ENCODE measurements at regions not wholly inside any gene's neighbourhood (a gene's known extent, or its start where the extent isn't known, plus 50 kb on each side); places are given as distances from the start of the nearest gene placed in this dataset.
"Not testable (repeated sequence)": the region's sequence is repeated elsewhere in the genome, so short reads cannot be mapped to it uniquely, and the experiment has no call there.

GRCh38 chrX:47776292-47777006, 60.3 kb upstream of the ZNF81 start:
- DNase-seq (ENCODE audit: low read depth, low spot score) = no peak

DNA sequence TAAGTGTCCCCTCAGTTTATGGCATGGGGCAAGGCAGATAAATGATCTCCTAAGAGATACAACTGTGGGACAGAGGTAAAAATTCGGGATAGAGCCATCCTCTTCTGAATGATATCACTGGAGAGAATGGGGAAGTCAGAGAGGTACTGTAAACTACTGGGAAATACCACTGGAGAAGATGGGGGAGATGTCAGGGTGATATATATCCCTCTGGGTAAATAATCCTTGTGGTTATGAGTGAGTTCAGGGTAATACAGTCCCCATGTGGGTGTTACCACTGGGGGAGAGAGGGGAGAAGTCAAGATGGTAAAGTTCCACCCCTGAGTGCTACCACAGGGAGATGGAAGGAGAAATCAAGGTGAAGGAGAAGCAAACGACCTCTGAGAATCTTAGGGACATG, 63.9 kb upstream of the ZNF81 start:
- no peak for DNase-seq (ENCODE audit: low read depth, low spot score)

- no peak for DNase-seq (ENCODE audit: low read depth, low spot score)
These were observed 65.2 kb upstream of the ZNF81 start for GRCh38 chrX:47771473-47771872.

GRCh38 chrX:47762826-47763225, 73.9 kb upstream of the ZNF81 start:
- DNase-seq (ENCODE audit: low read depth, low spot score) = not testable (repeated sequence)

DNA sequence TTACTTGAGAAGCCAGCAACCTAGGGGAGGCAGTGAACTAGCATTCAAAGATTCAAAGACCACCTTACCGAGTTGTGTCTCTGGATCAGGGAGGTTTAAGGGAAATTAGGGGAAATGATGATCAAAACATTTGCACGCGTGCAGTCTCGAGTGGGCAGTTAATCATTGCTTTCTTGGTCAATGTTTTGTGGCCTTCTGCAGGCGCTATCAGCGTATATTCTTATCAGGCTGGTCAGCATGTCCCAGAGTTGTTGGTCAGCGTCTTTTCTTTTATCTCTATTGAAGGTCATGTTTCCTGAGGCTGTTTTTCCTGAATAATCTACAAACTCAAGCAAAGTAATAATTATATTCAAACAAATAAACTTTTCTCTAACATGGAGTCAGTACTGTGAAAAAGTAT, 84.0 kb upstream of the ZNF81 start:
- DNase-seq (ENCODE audit: low read depth, low spot score) = no peak

DNA sequence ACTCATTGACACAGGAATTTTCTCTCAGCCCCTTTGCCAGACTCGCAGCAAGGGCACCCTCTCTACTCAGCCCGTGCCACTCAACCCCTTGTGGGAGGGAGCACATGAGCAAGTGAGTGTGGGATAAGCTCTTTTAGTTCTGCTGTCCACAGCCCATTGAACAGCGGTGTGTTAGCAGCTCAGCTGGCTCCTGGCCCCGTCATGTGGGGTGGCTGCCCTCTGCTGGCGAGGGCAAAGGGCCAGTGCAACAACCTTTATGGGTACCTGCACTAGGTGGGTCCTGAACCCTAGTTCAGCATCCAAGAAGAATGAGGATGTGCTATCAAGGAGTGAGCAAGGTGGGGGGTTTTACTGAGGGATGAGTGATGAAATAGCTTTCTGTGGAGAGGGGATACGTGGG, 85.0 kb upstream of the ZNF81 start:
- peak; percentile 23 for DNase-seq (ENCODE audit: low read depth, low spot score)

- no peak for DNase-seq (ENCODE audit: low read depth, low spot score)
These were observed 87.3 kb upstream of the ZNF81 start for GRCh38 chrX:47749185-47749967.

DNA sequence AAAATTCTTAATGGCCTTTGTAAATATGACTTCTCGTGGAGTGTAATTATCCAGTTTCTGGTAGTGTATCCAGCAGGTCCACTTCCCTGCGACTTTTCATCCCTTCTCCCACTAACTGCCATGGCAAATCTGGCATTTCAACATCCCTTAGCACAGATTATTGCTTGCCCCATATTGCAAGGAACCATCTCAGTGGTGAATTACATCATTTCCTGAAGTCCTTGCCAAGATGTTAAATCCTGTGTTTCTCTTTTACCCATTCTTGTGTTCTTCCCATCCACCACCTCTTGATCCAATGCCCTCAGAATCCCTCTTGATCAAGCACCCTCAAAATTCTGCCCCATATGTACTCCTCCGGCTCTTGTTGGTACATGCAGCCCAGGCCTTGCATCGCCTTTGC, 88.1 kb upstream of the ZNF81 start:
- no peak for DNase-seq (ENCODE audit: low read depth, low spot score)

DNA sequence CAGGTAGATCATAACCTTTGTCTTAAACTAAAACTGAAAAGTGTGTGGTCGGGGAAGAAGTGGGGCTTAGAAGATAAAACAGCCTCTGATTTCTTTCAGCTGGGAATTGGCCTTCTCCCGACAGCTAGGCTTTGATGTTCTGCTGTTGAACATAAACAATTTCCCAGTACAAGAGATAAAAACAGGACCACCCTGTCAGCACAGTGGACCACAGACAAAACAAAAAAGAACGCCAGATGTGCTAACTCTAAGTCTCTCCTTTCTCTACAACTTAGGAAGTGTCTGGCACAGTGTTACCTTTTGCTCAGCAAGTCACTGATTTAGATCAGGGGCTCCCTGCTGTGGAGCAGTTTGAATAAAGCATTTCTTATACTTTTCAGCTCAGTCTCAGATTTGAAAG, 87.5 kb upstream of the UXT start:
- no peak for DNase-seq (ENCODE audit: low read depth, low spot score)

DNA sequence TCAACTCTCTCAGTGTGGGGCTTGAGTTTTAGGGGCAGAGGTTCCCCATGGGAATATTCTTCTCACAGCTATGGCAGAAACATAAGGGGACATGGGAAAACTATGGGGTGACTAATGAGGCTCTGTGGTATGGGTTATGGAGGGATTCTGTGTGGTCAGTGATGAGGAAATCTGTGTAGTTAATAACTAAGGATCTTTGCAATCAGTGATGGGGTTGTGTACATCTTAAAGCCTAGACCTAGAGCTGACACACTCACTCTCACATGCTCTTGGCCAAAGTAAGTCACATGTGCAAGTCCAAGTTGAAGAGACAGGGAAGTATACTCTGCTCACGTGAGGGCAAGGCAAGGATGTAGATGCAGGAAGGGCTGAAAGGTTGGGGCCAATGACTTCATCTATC, 86.4 kb upstream of the UXT start:
- no peak for DNase-seq (ENCODE audit: low read depth, low spot score)

DNA sequence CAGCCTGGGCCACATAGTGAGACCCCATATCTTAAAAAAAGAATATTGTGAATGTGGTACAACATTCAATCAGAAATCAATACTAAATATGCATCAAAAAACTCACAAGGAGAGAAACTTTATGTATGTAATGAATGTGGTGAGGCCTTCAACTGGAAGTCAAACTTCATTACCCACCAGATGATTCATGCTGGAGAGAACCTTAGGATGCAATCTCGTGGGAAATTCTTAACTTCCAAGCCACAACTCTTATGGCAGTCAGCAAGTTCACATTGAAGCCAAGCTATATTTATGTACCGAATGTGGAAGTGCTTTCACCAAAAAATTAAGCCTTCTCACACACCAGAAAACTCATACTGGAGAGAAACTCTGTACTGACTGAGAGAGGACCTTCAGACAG, 84.5 kb upstream of the UXT start:
- no peak for DNase-seq (ENCODE audit: low read depth, low spot score)

DNA sequence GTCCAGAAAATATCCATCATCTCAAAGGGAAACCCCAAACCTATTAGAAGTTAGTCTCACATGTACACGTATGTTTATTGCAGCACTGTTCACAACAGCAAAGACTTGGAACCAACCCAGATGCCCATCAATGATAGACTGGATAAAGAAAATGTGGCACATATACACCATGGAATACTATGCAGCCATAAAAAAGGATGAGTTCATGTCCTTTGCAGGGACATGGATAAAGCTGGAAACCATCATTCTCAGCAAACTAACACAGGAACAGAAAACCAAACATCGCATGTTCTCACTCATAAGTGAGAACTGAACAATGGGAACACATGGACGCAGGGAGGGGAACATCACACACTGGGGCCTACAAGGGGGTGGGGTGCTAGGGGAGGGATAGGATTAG, 79.9 kb upstream of the UXT start:
- not testable (repeated sequence) for DNase-seq (ENCODE audit: low read depth, low spot score)

DNA sequence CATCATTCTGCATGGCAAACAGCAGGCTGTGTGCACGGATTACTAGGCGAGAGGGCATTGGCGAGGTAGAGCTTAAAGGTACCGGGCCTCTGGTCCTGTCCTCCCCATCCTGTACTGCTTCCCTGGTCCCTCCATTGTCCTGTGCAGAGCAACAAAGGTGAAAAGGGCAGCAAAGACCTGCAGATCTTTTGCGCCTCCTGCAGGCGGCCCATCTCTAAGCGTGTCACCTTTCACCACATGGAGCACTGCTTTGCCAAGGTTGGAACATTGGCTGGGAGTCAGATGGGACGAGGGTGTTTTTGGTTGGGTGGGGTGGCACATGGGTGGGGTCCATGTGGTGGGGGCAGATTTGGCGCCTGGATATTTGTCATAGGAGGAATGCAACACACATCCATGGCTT, 64.7 kb upstream of the UXT start:
- peak; percentile 9 for DNase-seq (ENCODE audit: low read depth, low spot score)

DNA sequence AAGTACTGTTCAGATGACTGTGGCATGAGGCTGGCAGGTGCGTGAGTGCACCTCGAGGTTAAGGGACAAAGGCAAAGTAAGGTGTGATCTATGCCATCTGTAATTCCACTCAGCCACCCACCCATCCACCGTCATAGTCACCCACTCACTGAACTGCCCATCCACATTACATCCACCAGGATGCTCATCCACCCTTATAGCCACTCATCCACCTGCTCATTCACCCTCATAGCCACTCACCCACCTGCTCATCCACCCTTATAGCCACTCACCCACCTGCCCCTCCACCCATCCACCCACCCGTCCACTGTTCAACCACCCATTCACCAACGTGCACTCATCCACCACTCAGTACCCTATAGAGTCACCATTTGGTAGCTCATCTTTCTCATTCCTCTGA, 64.1 kb upstream of the UXT start:
- DNase-seq (ENCODE audit: low read depth, low spot score) = no peak

DNA sequence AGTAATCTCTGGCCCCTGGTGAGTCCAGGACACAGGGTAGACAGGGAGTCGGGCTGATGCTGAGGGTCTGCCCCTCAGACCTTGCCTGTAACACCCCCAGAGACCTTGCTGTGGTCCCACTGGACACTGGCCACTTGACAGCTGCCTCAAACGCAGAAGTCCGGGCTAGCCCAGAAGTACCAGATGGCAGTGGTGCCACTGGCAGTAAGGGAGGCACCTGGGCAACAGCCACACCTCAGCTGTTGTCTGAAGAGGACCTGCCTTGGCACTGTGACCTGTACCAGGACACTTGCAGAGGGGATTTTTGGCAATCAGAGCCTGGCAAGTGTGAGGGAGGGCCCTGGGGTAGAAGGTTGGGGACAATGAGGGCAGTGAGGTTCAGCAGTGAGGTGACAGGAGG, 63.3 kb upstream of the UXT start:
- no peak for DNase-seq (ENCODE audit: low read depth, low spot score)

GRCh38 chrX:47715078-47715477, 56.1 kb upstream of the UXT start:
- DNase-seq (ENCODE audit: low read depth, low spot score) = not testable (repeated sequence)

DNA sequence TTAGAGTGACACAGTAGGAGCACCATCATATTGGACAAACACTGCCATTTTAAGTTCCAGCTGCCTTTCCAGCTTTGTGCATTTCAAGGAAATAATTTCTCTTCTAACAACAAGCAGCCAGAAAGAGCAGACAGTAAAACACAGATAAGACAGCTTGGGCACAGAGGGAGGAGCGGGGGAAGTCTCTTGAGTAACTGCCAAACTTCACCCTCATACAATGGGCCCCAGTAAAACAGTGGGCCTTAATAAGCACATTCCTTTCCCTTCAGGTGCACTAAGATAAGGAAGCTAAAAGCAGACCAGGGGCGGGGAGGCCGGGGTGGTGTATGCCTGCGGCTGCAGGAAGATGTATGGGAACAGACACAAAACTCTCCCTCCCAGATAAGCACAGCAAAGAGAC, 53.7 kb upstream of the UXT start:
- DNase-seq (ENCODE audit: low read depth, low spot score) = not testable (repeated sequence)

DNA sequence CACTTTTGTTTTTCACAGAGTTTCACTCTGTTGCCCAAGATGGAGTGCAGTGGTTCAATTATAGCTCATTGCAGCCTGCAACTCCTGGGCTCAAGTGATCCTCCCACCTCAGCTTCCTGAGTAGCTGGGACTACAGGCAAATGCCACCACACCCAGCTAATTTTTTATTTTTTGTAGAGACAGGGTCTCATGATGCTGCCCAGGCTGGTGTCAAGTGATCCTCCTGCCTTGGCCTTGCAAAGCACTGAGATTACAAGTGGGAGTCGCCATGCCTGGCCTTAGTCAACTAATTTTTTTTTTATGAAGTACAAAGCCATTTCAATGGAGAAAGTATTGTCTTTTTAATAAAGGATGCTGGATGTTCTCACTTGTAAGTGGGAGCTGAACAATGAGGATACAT, 51.3 kb upstream of the UXT start:
- no peak for DNase-seq (ENCODE audit: low read depth, low spot score)

Measured in iPS DF 19.7 (cell line).